C4-2B (cell line): ENCODE measurements at regions not wholly inside any gene's neighbourhood (a gene's known extent, or its start where the extent isn't known, plus 50 kb on each side); places are given as distances from the start of the nearest gene placed in this dataset.

Experiments used
- H3K27ac ChIP-seq: fragments of 450-650 bp; 2 replicates; pipeline ENCODE4 v1.5.1; 2017
- ZFX ChIP-seq: fragments of 450-650 bp; IDR thresholded peaks from 2 replicates; pipeline ENCODE4 v1.6.1; 2017
- TF ChIP-seq, protein P1 (sequence below): fragments of 450-650 bp; conservative IDR thresholded peaks from 2 replicates; pipeline ENCODE4 v1.5.1; 2017; ENCODE audit warnings: mild to moderate bottlenecking

GRCh38 chr5:15447209-15447608, 52.8 kb upstream of the FBXL7 start:
- TF ChIP-seq ZFX, result no peak
- TF ChIP-seq, protein P1, sequence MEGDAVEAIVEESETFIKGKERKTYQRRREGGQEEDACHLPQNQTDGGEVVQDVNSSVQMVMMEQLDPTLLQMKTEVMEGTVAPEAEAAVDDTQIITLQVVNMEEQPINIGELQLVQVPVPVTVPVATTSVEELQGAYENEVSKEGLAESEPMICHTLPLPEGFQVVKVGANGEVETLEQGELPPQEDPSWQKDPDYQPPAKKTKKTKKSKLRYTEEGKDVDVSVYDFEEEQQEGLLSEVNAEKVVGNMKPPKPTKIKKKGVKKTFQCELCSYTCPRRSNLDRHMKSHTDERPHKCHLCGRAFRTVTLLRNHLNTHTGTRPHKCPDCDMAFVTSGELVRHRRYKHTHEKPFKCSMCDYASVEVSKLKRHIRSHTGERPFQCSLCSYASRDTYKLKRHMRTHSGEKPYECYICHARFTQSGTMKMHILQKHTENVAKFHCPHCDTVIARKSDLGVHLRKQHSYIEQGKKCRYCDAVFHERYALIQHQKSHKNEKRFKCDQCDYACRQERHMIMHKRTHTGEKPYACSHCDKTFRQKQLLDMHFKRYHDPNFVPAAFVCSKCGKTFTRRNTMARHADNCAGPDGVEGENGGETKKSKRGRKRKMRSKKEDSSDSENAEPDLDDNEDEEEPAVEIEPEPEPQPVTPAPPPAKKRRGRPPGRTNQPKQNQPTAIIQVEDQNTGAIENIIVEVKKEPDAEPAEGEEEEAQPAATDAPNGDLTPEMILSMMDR, result no peak
- H3K27ac ChIP-seq, result no peak overlapping the region

DNA sequence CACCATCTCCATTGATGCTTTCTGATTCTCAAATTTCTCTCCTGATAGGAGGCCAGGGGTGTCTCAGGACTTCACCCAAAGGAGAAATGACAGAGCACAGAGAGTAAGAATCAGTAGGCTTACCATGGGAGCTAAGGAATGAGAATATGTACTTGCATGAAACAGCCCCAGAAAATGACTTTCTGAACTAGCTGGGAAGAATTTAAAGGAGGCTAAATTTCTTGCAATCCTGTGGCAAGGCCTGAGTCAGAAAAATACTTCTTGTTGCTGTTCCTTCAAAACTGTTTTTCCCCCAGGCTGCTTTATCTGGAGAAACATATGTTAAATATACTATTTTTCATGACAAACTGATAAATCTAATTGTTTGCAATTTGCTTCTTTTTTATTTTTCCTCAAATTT, 53.4 kb upstream of the FBXL7 start:
- TF ChIP-seq ZFX, result no peak
- TF ChIP-seq, protein P1, result no peak
- no peak overlapping the region for H3K27ac ChIP-seq

DNA sequence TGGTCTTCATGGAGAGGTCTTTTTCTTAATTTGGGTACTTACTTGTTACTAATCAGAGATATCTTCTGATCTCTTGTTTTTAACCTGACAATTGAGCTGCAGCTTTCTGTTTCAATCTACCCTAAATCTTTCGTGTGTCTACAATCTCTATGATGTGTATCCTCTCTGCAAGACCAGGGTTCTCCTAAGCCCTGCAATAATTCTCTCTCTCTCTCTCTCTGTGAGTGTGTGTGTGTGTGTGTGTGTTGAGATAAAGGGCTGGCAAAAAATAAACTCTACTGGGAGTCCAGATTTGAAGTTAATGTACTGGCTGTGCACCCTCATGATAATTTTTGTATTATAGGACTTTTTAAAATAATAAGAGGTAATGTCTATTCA, 57.8 kb upstream of the FBXL7 start:
- H3K27ac ChIP-seq, result no peak overlapping the region
- TF ChIP-seq, protein P1, result no peak
- no peak for TF ChIP-seq ZFX

DNA sequence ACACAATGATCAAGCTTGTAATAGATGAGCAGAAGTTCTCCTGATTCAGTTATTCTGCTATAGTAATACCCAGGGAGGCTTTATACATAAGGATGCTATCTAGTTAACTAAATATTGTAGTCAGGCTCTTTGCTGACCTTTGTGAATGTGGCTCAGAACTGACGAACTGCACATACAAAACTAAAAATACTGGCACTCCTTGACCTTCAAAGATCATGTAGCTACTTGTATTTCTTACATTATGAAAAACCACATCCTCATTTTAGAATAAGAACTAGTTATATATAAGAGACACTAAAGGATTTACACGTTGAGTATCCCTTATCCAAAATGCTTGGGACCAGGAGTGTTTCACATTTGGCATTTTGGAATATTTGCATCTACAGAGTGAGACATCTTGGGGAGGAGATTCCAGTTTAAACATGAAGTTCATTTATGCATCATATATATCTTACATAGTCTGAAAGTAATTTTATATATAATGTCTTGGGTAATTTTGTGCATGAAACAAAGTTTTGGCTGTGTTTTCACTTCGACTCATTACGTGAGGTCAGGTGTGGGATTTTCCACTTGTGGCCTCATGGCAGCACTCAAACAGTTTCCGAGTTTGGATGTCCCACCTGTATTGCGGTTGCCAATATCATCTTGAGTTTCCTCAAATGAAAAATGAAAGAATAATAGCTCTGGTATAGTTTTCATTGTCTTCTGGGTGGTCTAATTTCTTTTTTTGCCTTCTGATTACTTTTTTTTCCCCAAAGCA, 58.4 kb upstream of the FBXL7 start:
- TF ChIP-seq, protein P1, result no peak
- no peak for TF ChIP-seq ZFX

DNA sequence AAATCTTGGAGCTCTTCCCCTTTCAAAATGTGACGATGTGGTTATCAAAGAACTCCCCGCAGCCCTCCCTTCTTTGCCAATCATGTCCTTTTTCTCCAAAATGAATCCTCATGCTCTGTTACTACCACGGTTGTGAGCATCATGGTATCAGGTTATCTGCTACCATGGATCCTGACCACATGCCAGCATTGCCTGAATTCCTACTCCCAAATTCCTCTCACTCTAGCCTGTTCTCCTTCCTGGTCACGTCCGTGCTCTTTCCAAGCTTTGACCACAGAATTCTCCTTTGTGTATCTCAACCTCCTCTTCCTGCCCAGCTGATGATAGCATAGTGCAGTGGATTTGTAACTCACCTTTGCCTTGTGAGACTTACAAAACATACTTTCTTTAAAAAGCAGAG, 59.5 kb upstream of the FBXL7 start:
- no peak overlapping the region for H3K27ac ChIP-seq
- TF ChIP-seq, protein P1, result no peak
- no peak for TF ChIP-seq ZFX

More for the DNA sequence above, 58.4 kb upstream of the FBXL7 start:
- no peak overlapping the region for H3K27ac ChIP-seq

DNA sequence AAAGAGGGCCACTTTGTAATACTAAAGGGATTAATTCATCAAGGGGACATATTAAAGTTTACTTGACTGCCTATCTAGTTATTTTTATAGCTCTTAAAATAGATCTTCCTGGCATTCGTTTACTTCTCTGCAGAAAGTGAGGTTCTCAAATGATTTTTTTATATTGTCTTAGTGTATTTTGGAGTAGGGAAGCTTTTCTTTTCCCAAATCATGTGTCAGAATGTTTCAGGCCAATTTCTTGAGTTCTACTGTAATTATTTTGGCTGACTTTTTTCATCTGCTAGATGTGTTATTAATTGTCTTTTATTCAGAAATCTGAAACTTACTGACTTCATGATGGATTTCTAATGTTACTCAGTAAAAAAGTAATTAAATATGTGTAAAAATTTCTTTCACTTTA, 60.2 kb upstream of the FBXL7 start:
- TF ChIP-seq, protein P1, result no peak
- no peak for TF ChIP-seq ZFX
- no peak overlapping the region for H3K27ac ChIP-seq

DNA sequence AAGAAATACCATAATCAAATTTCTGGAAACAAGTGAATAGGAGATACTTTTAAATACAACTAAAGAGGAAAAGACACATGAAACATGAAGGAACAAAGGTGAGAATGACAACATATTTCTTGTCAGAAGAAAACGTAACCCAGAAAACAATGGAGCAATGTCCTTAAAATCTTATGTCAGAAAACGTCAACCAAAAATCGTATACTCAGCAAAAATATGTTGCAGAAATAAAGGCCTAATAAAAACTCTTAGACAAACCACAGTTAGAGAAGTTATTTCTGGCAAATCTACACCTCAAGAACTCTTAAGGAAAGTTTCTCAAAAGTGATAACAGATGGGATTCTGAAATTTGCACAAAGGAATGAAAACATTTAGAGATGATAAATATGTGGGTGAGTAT, 66.3 kb upstream of the FBXL7 start:
- H3K27ac ChIP-seq, result no peak overlapping the region
- no peak for TF ChIP-seq ZFX
- TF ChIP-seq, protein P1, result no peak
